HL-60 (cell line): ENCODE measurements at regions not wholly inside any gene's neighbourhood (a gene's known extent, or its start where the extent isn't known, plus 50 kb on each side); places are given as distances from the start of the nearest gene placed in this dataset.

ENCODE experiments used
- DNase-seq, 2 experiments: peaks; one replicate each; pipeline ENCODE4 v3.0.0-alpha.2; 2010 to 2020; ENCODE audit warnings: low read depth in 1 of 2, low spot score in 1 of 2
- H3K27ac ChIP-seq: fragments of 250-450 bp; sonication (Bioruptor Pico); replicated peaks from 2 replicates; pipeline ENCODE4 v1.5.1; 2020; ENCODE audit warnings: mild to moderate bottlenecking, moderate library complexity
- H3K27me3 ChIP-seq: fragments of 250-450 bp; sonication (Bioruptor Pico); 2 replicates; pipeline ENCODE4 v1.5.1; 2021; ENCODE audit warnings: mild to moderate bottlenecking, moderate library complexity; ENCODE audit not compliant: insufficient read depth, poor library complexity, severe bottlenecking
- H3K4me3 ChIP-seq: replicated peaks from 2 replicates; pipeline ENCODE4 v1.5.1; 2011; ENCODE audit warnings: mild to moderate bottlenecking, control low read depth, low read length; ENCODE audit not compliant: insufficient read depth
- CTCF ChIP-seq: IDR thresholded peaks from one replicate; pipeline ENCODE4 v1.5.1; 2011; ENCODE audit warnings: low read length, control low read depth, inconsistent platforms; ENCODE audit not compliant: insufficient read depth
- GABPA ChIP-seq: IDR thresholded peaks from 2 replicates; pipeline ENCODE4 v1.6.1; 2012; ENCODE audit warnings: low read depth
- POLR2AphosphoS5 ChIP-seq: IDR thresholded peaks from 2 replicates; pipeline ENCODE4 v1.6.1; 2012; ENCODE audit warnings: low read depth
- REST ChIP-seq: IDR thresholded peaks from 2 replicates; pipeline ENCODE4 v1.6.1; 2012; ENCODE audit warnings: low read depth; ENCODE audit not compliant: insufficient replicate concordance
- SPI1 ChIP-seq: IDR thresholded peaks from 2 replicates; pipeline ENCODE4 v1.6.1; 2012; ENCODE audit warnings: low read depth, mild to moderate bottlenecking, borderline replicate concordance

GRCh38 chr6:137407816-137408215 lies 86.4 kb downstream of the OLIG3 start:
- DNase-seq: no peak
- Histone ChIP-seq H3K27me3 (peaks cover 3% of the 10 kb centered on the region), H3K4me3 (no peak overlapping the region), H3K27ac (no peak overlapping the region)
- TF ChIP-seq POLR2AphosphoS5: no peak
- TF ChIP-seq SPI1: no peak
- TF ChIP-seq CTCF: no peak
- no peak for TF ChIP-seq GABPA
- TF ChIP-seq REST: no peak

DNA sequence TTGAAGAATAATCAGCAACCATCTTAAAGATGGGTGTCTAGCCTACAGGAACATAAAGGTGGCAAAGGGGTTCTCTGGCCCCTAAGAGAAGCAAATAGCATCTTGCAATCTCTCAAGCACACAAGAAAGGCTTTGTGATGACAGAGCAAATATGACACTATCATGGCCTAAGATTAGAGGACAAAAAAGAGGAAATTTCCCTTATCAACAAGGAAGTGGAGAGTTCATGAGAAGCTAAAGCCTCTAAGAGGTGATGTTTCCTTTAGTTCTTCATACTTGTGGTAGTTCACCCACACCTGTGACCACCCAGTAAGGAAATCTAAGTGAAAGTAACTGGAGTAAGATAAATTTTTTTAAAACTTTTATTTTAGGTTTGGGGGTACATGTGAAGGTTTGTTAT lies 88.4 kb downstream of the OLIG3 start:
- DNase-seq: no peak
- H3K27me3 ChIP-seq: peaks cover 6% of the 10 kb centered on the region
- H3K4me3 ChIP-seq: no peak overlapping the region
- no peak overlapping the region for H3K27ac ChIP-seq
- no peak for TF ChIP-seq SPI1
- TF ChIP-seq REST: no peak
- no peak for TF ChIP-seq POLR2AphosphoS5
- no peak for TF ChIP-seq GABPA
- no peak for TF ChIP-seq CTCF

DNA sequence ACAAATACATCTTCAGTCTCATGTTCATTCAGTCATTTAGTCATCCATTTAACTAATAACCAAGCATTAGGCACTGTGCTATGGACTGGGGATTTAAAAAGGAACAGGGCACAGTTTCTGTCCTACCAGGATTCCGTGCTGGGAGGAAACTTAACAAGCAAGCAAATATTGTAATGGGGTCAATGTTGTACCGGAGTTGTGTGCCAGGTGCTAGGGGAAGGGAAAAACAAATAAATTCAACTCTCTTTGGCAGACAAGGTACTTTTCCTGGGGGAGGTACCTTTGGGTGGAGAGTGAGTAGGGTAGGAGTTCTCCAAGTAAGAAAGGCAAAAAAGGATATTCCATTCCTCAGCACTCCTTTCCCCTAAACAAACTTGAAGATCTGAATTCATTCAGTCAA lies 90.3 kb downstream of the OLIG3 start:
- no peak overlapping the region for H3K27ac ChIP-seq
- DNase-seq: no peak

More for the DNA sequence above, 90.3 kb downstream of the OLIG3 start:
- TF ChIP-seq CTCF (no peak), REST (no peak), POLR2AphosphoS5 (no peak), GABPA (no peak), SPI1 (no peak)
- no peak overlapping the region for H3K4me3 ChIP-seq
- H3K27me3 ChIP-seq: peaks cover 3% of the 10 kb centered on the region
